GM21786 (cell line): ENCODE measurements at regions not wholly inside any gene's neighbourhood (a gene's known extent, or its start where the extent isn't known, plus 50 kb on each side); places are given as distances from the start of the nearest gene placed in this dataset.
"Not testable (repeated sequence)": the region's sequence is repeated elsewhere in the genome, so short reads cannot be mapped to it uniquely, and the experiment has no call there.

Source experiments
- ATAC-seq: cut with Tn5 transposase; IDR thresholded peaks from one replicate; pipeline ENCODE4 v1.9.1; 2021; ENCODE audit not compliant: unreplicated experiment

- ATAC-seq = no peak
Measured at GRCh38 chr7:88615336-88615735, 144.2 kb upstream of the ZNF804B start.

- no peak for ATAC-seq
Measured at GRCh38 chr7:88614736-88615135, 144.8 kb upstream of the ZNF804B start.

- no peak for ATAC-seq
Measured at GRCh38 chr7:88610942-88611341, 148.6 kb upstream of the ZNF804B start.

- no peak for ATAC-seq
Measured at GRCh38 chr7:88600695-88601094, 158.8 kb upstream of the ZNF804B start.

GRCh38 chr7:88599528-88599927, 160.0 kb upstream of the ZNF804B start:
- ATAC-seq = no peak

- no peak for ATAC-seq
Measured at GRCh38 chr7:88597941-88598425, 161.5 kb upstream of the ZNF804B start.

- ATAC-seq = no peak
Measured at GRCh38 chr7:88590963-88591362, 168.5 kb upstream of the ZNF804B start.

- ATAC-seq = no peak
Measured at GRCh38 chr7:88589927-88590326, 169.6 kb upstream of the ZNF804B start.

GRCh38 chr7:88586890-88587289, 172.6 kb upstream of the ZNF804B start:
- ATAC-seq = no peak

- no peak for ATAC-seq
Measured at GRCh38 chr7:88586219-88586618, 173.3 kb upstream of the ZNF804B start.

- ATAC-seq = no peak
Measured at GRCh38 chr7:88576720-88577119, 182.8 kb upstream of the ZNF804B start.

- no peak for ATAC-seq
Measured at GRCh38 chr7:88566162-88566729, 193.3 kb upstream of the ZNF804B start.

GRCh38 chr7:88565401-88565800, 194.1 kb upstream of the ZNF804B start:
- no peak for ATAC-seq

- ATAC-seq = not testable (repeated sequence)
Measured at GRCh38 chr7:88556441-88556840, 203.1 kb upstream of the ZNF804B start.

- not testable (repeated sequence) for ATAC-seq
Measured at GRCh38 chr7:88554847-88555246, 204.7 kb upstream of the ZNF804B start.

GRCh38 chr7:88548399-88548798, 211.1 kb upstream of the ZNF804B start:
- ATAC-seq = no peak

GRCh38 chr7:88546808-88547207, 212.7 kb upstream of the ZNF804B start:
- no peak for ATAC-seq

- no peak for ATAC-seq
Measured at GRCh38 chr7:88545663-88546062, 213.8 kb upstream of the ZNF804B start.

- no peak for ATAC-seq
Measured at GRCh38 chr7:88540012-88540411, 219.5 kb upstream of the ZNF804B start.

GRCh38 chr7:88539518-88539917, 220.0 kb upstream of the ZNF804B start:
- ATAC-seq = no peak

GRCh38 chr7:88523645-88524044, 217.0 kb upstream of the STEAP4 start:
- no peak for ATAC-seq

- ATAC-seq = no peak
Measured at GRCh38 chr7:88522771-88523293, 216.1 kb upstream of the STEAP4 start.

GRCh38 chr7:88516429-88516828, 209.7 kb upstream of the STEAP4 start:
- ATAC-seq = no peak
